HEK293 (cell line): ENCODE measurements at regions not wholly inside any gene's neighbourhood (a gene's known extent, or its start where the extent isn't known, plus 50 kb on each side); places are given as distances from the start of the nearest gene placed in this dataset.

Experiments
- CTCF ChIA-PET: fragments of 350-600 bp; formaldehyde crosslinking; extraction: SDS; loops from one replicate; lab custom pipeline; 2021; ENCODE audit warnings: antibody characterized with exemption; lab: Yijun Ruan, JAX
- POLR2A ChIA-PET: fragments of 300-600 bp; formaldehyde crosslinking; extraction: SDS; loops from one replicate; lab custom pipeline; 2020; ENCODE audit warnings: antibody characterized with exemption, inconsistent platforms; lab: Yijun Ruan, JAX
- H3K27ac ChIP-seq: fragments of 200-500 bp; sonication (Bioruptor generic); 2 replicates; pipeline ENCODE4 v1.5.1; 2014; ENCODE audit warnings: low read depth, low read length, control low read depth, inconsistent platforms; ENCODE audit errors: extremely low read depth
- H3K36me3 ChIP-seq, 2 experiments: fragments of 200-500 bp in 1 of 2; sonication (Bioruptor generic) in 1 of 2; 1 replicate in 1 of 2; 2 replicates in 1 of 2; pipeline ENCODE4 v1.5.1; 2014 to 2017; ENCODE audit warnings: inconsistent platforms in 2 of 2, low read length in 2 of 2; ENCODE audit not compliant: control insufficient read depth in 2 of 2, insufficient read depth in 1 of 2
- H3K4me1 ChIP-seq: fragments of 200-500 bp; sonication (Bioruptor generic); 2 replicates; pipeline ENCODE4 v1.5.1; 2014; ENCODE audit warnings: mild to moderate bottlenecking, low read length, inconsistent platforms; ENCODE audit not compliant: control insufficient read depth, insufficient read depth
- H3K4me3 ChIP-seq: 2 replicates; pipeline ENCODE4 v1.5.1; 2011; ENCODE audit warnings: low read depth, mild to moderate bottlenecking, control low read depth, low read length, moderate library complexity
- H3K9me3 ChIP-seq: fragments of 200-500 bp; sonication (Bioruptor generic); 2 replicates; pipeline ENCODE4 v1.5.1; 2014; ENCODE audit warnings: low read depth, low read length, inconsistent platforms; ENCODE audit not compliant: control insufficient read depth, insufficient read depth
- BCL6B ChIP-seq: fragments of 450-650 bp; formaldehyde crosslinking; IDR thresholded peaks from 2 replicates; pipeline ENCODE4 v1.5.1; 2017; ENCODE audit warnings: missing biosample characterization, missing genetic modification characterization
- GFI1B ChIP-seq: fragments of 450-650 bp; formaldehyde crosslinking; IDR thresholded peaks from 2 replicates; pipeline ENCODE4 v1.5.1; 2016; ENCODE audit warnings: missing biosample characterization, missing genetic modification characterization
- INSM2 ChIP-seq: fragments of 450-650 bp; formaldehyde crosslinking; IDR thresholded peaks from 2 replicates; pipeline ENCODE4 v1.5.1; 2016; ENCODE audit warnings: missing biosample characterization, missing genetic modification characterization
- KLF17 ChIP-seq: fragments of 450-650 bp; formaldehyde crosslinking; IDR thresholded peaks from 2 replicates; pipeline ENCODE4 v1.5.1; 2016; ENCODE audit warnings: missing biosample characterization, missing genetic modification characterization
- PBX3 ChIP-seq: sonication (generic); formaldehyde crosslinking; IDR thresholded peaks from 2 replicates; pipeline ENCODE4 v1.8.1; 2022; ENCODE audit warnings: mild to moderate bottlenecking, moderate library complexity, missing genetic modification reagents
- ZBTB11 ChIP-seq: fragments of 450-650 bp; formaldehyde crosslinking; conservative IDR thresholded peaks from 2 replicates; pipeline ENCODE4 v1.5.1; 2016; ENCODE audit warnings: low read depth, missing biosample characterization, missing genetic modification characterization
- ZBTB21 ChIP-seq: fragments of 450-650 bp; formaldehyde crosslinking; IDR thresholded peaks from 2 replicates; pipeline ENCODE4 v1.5.1; 2017; ENCODE audit warnings: missing biosample characterization, missing genetic modification characterization
- ZBTB48 ChIP-seq: fragments of 450-650 bp; formaldehyde crosslinking; IDR thresholded peaks from 2 replicates; pipeline ENCODE4 v1.5.1; 2016; ENCODE audit warnings: missing biosample characterization, missing genetic modification characterization
- ZBTB6 ChIP-seq: fragments of 450-650 bp; formaldehyde crosslinking; IDR thresholded peaks from 2 replicates; pipeline ENCODE4 v1.5.1; 2017; ENCODE audit warnings: missing biosample characterization, missing genetic modification characterization
- ZNF239 ChIP-seq: fragments of 450-650 bp; formaldehyde crosslinking; IDR thresholded peaks from 2 replicates; pipeline ENCODE4 v1.5.1; 2016; ENCODE audit warnings: missing biosample characterization, missing genetic modification characterization
- ZNF341 ChIP-seq: fragments of 450-650 bp; formaldehyde crosslinking; IDR thresholded peaks from 2 replicates; pipeline ENCODE4; 2016; ENCODE audit warnings: low read depth, missing biosample characterization, missing genetic modification characterization
- ZNF362 ChIP-seq: fragments of 450-650 bp; formaldehyde crosslinking; IDR thresholded peaks from 2 replicates; pipeline ENCODE4 v1.5.1; 2016; ENCODE audit warnings: missing biosample characterization, missing genetic modification characterization
- ZNF404 ChIP-seq: fragments of 450-650 bp; formaldehyde crosslinking; IDR thresholded peaks from 2 replicates; pipeline ENCODE4 v1.5.1; 2017; ENCODE audit warnings: missing biosample characterization, missing genetic modification characterization
- ZNF416 ChIP-seq: fragments of 450-650 bp; formaldehyde crosslinking; IDR thresholded peaks from 2 replicates; pipeline ENCODE4 v1.5.1; 2016; ENCODE audit warnings: missing biosample characterization, missing genetic modification characterization
- ZNF473 ChIP-seq: fragments of 450-650 bp; formaldehyde crosslinking; IDR thresholded peaks from 2 replicates; pipeline ENCODE4 v1.5.1; 2017; ENCODE audit warnings: missing biosample characterization, missing genetic modification characterization
- ZNF530 ChIP-seq: fragments of 450-650 bp; formaldehyde crosslinking; IDR thresholded peaks from 2 replicates; pipeline ENCODE4 v1.5.1; 2016; ENCODE audit warnings: low read depth, missing biosample characterization, missing genetic modification characterization
- ZNF645 ChIP-seq: fragments of 450-650 bp; formaldehyde crosslinking; IDR thresholded peaks from 2 replicates; pipeline ENCODE4; 2016; ENCODE audit warnings: missing biosample characterization, missing genetic modification characterization
- ZNF701 ChIP-seq: fragments of 450-650 bp; formaldehyde crosslinking; IDR thresholded peaks from 2 replicates; pipeline ENCODE4 v1.5.1; 2016; ENCODE audit warnings: missing biosample characterization, missing genetic modification characterization
- ZNF707 ChIP-seq: fragments of 450-650 bp; formaldehyde crosslinking; IDR thresholded peaks from 2 replicates; pipeline ENCODE4 v1.5.1; 2016; ENCODE audit warnings: missing biosample characterization, missing genetic modification characterization
- ZNF830 ChIP-seq: fragments of 450-650 bp; IDR thresholded peaks from 2 replicates; pipeline ENCODE4 v1.5.0; 2018; ENCODE audit warnings: missing biosample characterization, missing genetic modification characterization, low read depth, mild to moderate bottlenecking, moderate library complexity
- ZSCAN16 ChIP-seq: fragments of 450-650 bp; formaldehyde crosslinking; IDR thresholded peaks from 2 replicates; pipeline ENCODE4 v1.5.1; 2016; ENCODE audit warnings: missing biosample characterization, missing genetic modification characterization

- H3K36me3 ChIP-seq = no peaks in the 10 kb centered on the region
- ChIA-PET POLR2A (no interaction called here), CTCF (no interaction called here)
- H3K4me3 ChIP-seq = no peak overlapping the region
- H3K27ac ChIP-seq = no peak overlapping the region
- TF ChIP-seq PBX3 (CRISPR knock-in tag) = no peak
- no peaks in the 10 kb centered on the region for H3K4me1 ChIP-seq
- no peaks in the 10 kb centered on the region for H3K9me3 ChIP-seq
Observed at GRCh38 chr5:30106596-30106995, 1086.9 kb upstream of the CDH6 start.

GRCh38 chr5:30104872-30105596 lies 1088.5 kb upstream of the CDH6 start:
- no peak for TF ChIP-seq INSM2 (tag by site-specific recombination)
- no peak for TF ChIP-seq ZNF416
- no peak for TF ChIP-seq ZBTB6 (tag by site-specific recombination)
- TF ChIP-seq ZNF341 (tag by site-specific recombination) = no peak
- TF ChIP-seq ZBTB11 = no peak
- TF ChIP-seq KLF17 (tag by site-specific recombination) = no peak
- TF ChIP-seq BCL6B (tag by site-specific recombination) = no peak
- no peak for TF ChIP-seq ZNF473 (tag by site-specific recombination)
- no peak for TF ChIP-seq ZNF239
- no peak for TF ChIP-seq ZNF362 (tag by site-specific recombination)
- no peak for TF ChIP-seq ZNF404
- no peak for TF ChIP-seq ZNF530
- TF ChIP-seq ZSCAN16 (tag by site-specific recombination) = no peak
- TF ChIP-seq ZNF645 (tag by site-specific recombination) = no peak
- no peak for TF ChIP-seq ZBTB48
- no peak for TF ChIP-seq ZNF701 (tag by site-specific recombination)
- no peak for TF ChIP-seq GFI1B (tag by site-specific recombination)
- no peak for TF ChIP-seq ZBTB21 (tag by site-specific recombination)
- TF ChIP-seq ZNF707 (tag by site-specific recombination) = no peak
- no peak for TF ChIP-seq ZNF830 (tag by site-specific recombination)

More at GRCh38 chr5:30104872-30105596, 1088.5 kb upstream of the CDH6 start:
- POLR2A ChIA-PET = no interaction called here
- Histone ChIP-seq H3K36me3 (no peaks in the 10 kb centered on the region), H3K4me3 (no peak overlapping the region), H3K27ac (no peak overlapping the region), H3K9me3 (no peaks in the 10 kb centered on the region), H3K4me1 (no peaks in the 10 kb centered on the region)
- CTCF ChIA-PET = interaction anchor here (0.8 kb wide), 1 partner anchor 64 kb away, joined by 3 read pairs; no protein-coding TSS in a partner anchor
